ENCODE measurements at regions not wholly inside any gene's neighbourhood (a gene's known extent, or its start where the extent isn't known, plus 50 kb on each side); places are given as distances from the start of the nearest gene placed in this dataset.
"Not testable (repeated sequence)": the region's sequence is repeated elsewhere in the genome, so short reads cannot be mapped to it uniquely, and the experiment has no call there.

DNA sequence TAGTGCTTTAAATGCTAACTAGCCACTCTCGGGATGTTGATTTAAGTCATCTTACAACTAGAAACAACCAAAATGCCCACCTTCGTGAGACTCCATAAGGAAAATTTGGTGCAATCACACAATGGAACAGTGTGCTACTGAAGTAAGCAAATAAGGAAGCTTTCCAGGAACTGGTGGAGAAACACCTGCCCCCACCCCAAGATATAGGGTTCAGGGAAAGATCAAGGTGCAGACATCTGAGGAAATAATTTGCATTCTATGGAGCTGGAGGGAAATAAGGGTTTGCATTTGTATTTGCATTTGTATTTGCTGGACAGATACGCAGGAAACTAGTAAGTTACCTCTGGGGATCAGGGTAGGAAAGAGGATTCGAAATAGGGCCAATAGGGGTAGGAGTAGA, 90.9 kb downstream of the ACAA2 start:
- Histone ChIP-seq H3K79me2 (ENCODE audit: low read length) (no peaks in the 10 kb centered on the region), H3K9ac (ENCODE audit: low read length) (no peak overlapping the region), H3K9me2 (replicated peaks; ENCODE audit: insufficient read depth, low read length) (no peaks in the 10 kb centered on the region), H3K4me1 (ENCODE audit: low read length) (no peaks in the 10 kb centered on the region), H2AFZ (ENCODE audit: low read length) (no peak overlapping the region), H3K9me3 (ENCODE audit: low read length) (no peaks in the 10 kb centered on the region), H4K20me1 (ENCODE audit: insufficient read depth, low read depth, low read length) (no peaks in the 10 kb centered on the region), H3K4me3 (ENCODE audit: low read length) (no peak overlapping the region), H3K36me3 (ENCODE audit: insufficient read depth, low read length) (no peaks in the 10 kb centered on the region), H3K27ac (ENCODE audit: low read length) (no peak overlapping the region), H3K4me2 (ENCODE audit: low read depth, low read length, poor library complexity, severe bottlenecking) (no peak overlapping the region), H3K27me3 (ENCODE audit: low read length) (no peaks in the 10 kb centered on the region)
- no peak for DNase-seq

- Histone ChIP-seq H3K9me3 (ENCODE audit: low read length) (no peaks in the 10 kb centered on the region), H4K20me1 (ENCODE audit: insufficient read depth, low read depth, low read length) (no peaks in the 10 kb centered on the region), H3K9ac (ENCODE audit: low read length) (no peak overlapping the region), H3K27me3 (ENCODE audit: low read length) (no peaks in the 10 kb centered on the region), H3K27ac (ENCODE audit: low read length) (no peak overlapping the region), H3K9me2 (replicated peaks; ENCODE audit: insufficient read depth, low read length) (no peaks in the 10 kb centered on the region), H3K79me2 (ENCODE audit: low read length) (no peaks in the 10 kb centered on the region), H2AFZ (ENCODE audit: low read length) (no peak overlapping the region), H3K4me3 (ENCODE audit: low read length) (no peak overlapping the region), H3K4me2 (ENCODE audit: low read depth, low read length, poor library complexity, severe bottlenecking) (no peak overlapping the region), H3K36me3 (ENCODE audit: insufficient read depth, low read length) (no peaks in the 10 kb centered on the region), H3K4me1 (ENCODE audit: low read length) (no peaks in the 10 kb centered on the region)
- no peak for DNase-seq
These were observed 91.4 kb downstream of the ACAA2 start for GRCh38 chr18:49721981-49722380.

- not testable (repeated sequence) for H3K4me1 ChIP-seq (ENCODE audit: low read length); H4K20me1 ChIP-seq (ENCODE audit: insufficient read depth, low read depth, low read length); H3K9me2 ChIP-seq (replicated peaks; ENCODE audit: insufficient read depth, low read length); H3K9me3 ChIP-seq (ENCODE audit: low read length); H2AFZ ChIP-seq (ENCODE audit: low read length); DNase-seq; H3K4me3 ChIP-seq (ENCODE audit: low read length); H3K36me3 ChIP-seq (ENCODE audit: insufficient read depth, low read length); H3K79me2 ChIP-seq (ENCODE audit: low read length); H3K4me2 ChIP-seq (ENCODE audit: low read depth, low read length, poor library complexity, severe bottlenecking); H3K27me3 ChIP-seq (ENCODE audit: low read length); H3K9ac ChIP-seq (ENCODE audit: low read length); H3K27ac ChIP-seq (ENCODE audit: low read length)
These were observed 92.4 kb downstream of the ACAA2 start for GRCh38 chr18:49720944-49721343.

DNA sequence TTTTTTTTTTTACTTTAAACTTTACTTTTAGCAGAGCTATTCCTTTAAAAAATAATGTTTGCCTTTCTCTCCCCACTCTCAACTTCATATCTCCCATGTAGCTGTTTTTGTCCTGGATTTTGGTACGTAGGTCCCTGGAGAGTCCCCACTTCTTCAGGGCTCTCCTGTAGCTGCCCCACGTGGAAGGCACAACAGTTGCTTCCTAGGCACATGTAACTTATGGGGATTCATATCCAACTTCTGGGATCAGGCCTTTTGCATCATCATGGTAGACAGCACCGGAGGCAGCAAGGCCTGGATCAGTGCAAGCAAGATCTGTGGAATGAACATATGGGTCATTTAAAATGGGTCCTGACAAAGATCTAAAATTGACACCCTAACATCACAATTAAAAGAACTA, 95.7 kb downstream of the ACAA2 start:
- Histone ChIP-seq H3K9me2 (replicated peaks; ENCODE audit: insufficient read depth, low read length) (no peaks in the 10 kb centered on the region), H3K4me1 (ENCODE audit: low read length) (no peaks in the 10 kb centered on the region), H3K27me3 (ENCODE audit: low read length) (no peaks in the 10 kb centered on the region), H3K9me3 (ENCODE audit: low read length) (no peaks in the 10 kb centered on the region), H3K36me3 (ENCODE audit: insufficient read depth, low read length) (no peaks in the 10 kb centered on the region), H3K9ac (ENCODE audit: low read length) (no peak overlapping the region), H3K79me2 (ENCODE audit: low read length) (no peaks in the 10 kb centered on the region), H3K27ac (ENCODE audit: low read length) (no peak overlapping the region), H4K20me1 (ENCODE audit: insufficient read depth, low read depth, low read length) (no peaks in the 10 kb centered on the region), H3K4me2 (ENCODE audit: low read depth, low read length, poor library complexity, severe bottlenecking) (no peak overlapping the region), H2AFZ (ENCODE audit: low read length) (no peak overlapping the region), H3K4me3 (ENCODE audit: low read length) (no peak overlapping the region)
- DNase-seq, result no peak

- Histone ChIP-seq H3K4me3 (ENCODE audit: low read length) (no peak overlapping the region), H3K27ac (ENCODE audit: low read length) (no peak overlapping the region), H3K4me2 (ENCODE audit: low read depth, low read length, poor library complexity, severe bottlenecking) (no peak overlapping the region), H3K79me2 (ENCODE audit: low read length) (no peaks in the 10 kb centered on the region), H3K9ac (ENCODE audit: low read length) (no peak overlapping the region), H3K9me3 (ENCODE audit: low read length) (no peaks in the 10 kb centered on the region), H3K4me1 (ENCODE audit: low read length) (no peaks in the 10 kb centered on the region), H3K9me2 (replicated peaks; ENCODE audit: insufficient read depth, low read length) (no peaks in the 10 kb centered on the region), H3K27me3 (ENCODE audit: low read length) (no peaks in the 10 kb centered on the region), H4K20me1 (ENCODE audit: insufficient read depth, low read depth, low read length) (no peaks in the 10 kb centered on the region), H2AFZ (ENCODE audit: low read length) (no peak overlapping the region), H3K36me3 (ENCODE audit: insufficient read depth, low read length) (no peaks in the 10 kb centered on the region)
- no peak for DNase-seq
These were observed 97.3 kb downstream of the ACAA2 start for GRCh38 chr18:49716035-49716434.

DNA sequence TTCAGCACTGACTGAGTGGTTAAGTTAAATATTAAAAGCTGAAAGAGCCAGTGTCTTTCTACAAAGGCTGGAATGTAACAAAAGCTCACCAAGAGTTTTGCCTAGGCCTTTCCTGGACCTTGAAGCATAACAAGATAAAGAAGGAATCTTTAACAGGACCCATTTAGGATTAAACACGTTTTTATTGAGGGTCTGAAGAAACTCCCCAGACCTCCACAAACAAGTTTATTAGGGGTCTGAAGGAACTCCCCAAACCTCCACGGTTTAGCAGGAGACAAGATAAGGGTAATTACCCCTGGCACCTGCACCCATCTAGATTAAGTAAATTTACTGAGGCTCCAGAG, 104.0 kb downstream of the ACAA2 start:
- H3K4me2 ChIP-seq (ENCODE audit: low read depth, low read length, poor library complexity, severe bottlenecking), result no peak overlapping the region
- no peak overlapping the region for H3K9ac ChIP-seq (ENCODE audit: low read length)
- no peak for DNase-seq
- H4K20me1 ChIP-seq (ENCODE audit: insufficient read depth, low read depth, low read length), result no peaks in the 10 kb centered on the region
- no peak overlapping the region for H3K27ac ChIP-seq (ENCODE audit: low read length)
- H2AFZ ChIP-seq (ENCODE audit: low read length), result no peak overlapping the region
- H3K27me3 ChIP-seq (ENCODE audit: low read length), result no peaks in the 10 kb centered on the region
- no peak overlapping the region for H3K4me3 ChIP-seq (ENCODE audit: low read length)
- no peaks in the 10 kb centered on the region for H3K9me3 ChIP-seq (ENCODE audit: low read length)
- no peaks in the 10 kb centered on the region for H3K4me1 ChIP-seq (ENCODE audit: low read length)
- no peaks in the 10 kb centered on the region for H3K9me2 ChIP-seq (replicated peaks; ENCODE audit: insufficient read depth, low read length)
- no peaks in the 10 kb centered on the region for H3K36me3 ChIP-seq (ENCODE audit: insufficient read depth, low read length)
- no peaks in the 10 kb centered on the region for H3K79me2 ChIP-seq (ENCODE audit: low read length)

- no peaks in the 10 kb centered on the region for H3K36me3 ChIP-seq (ENCODE audit: insufficient read depth, low read length)
- no peak for DNase-seq
- H3K4me3 ChIP-seq (ENCODE audit: low read length), result no peak overlapping the region
- H3K27me3 ChIP-seq (ENCODE audit: low read length), result no peaks in the 10 kb centered on the region
- H2AFZ ChIP-seq (ENCODE audit: low read length), result no peak overlapping the region
- H3K9me2 ChIP-seq (replicated peaks; ENCODE audit: insufficient read depth, low read length), result no peaks in the 10 kb centered on the region
- H3K9ac ChIP-seq (ENCODE audit: low read length), result no peak overlapping the region
- H3K4me2 ChIP-seq (ENCODE audit: low read depth, low read length, poor library complexity, severe bottlenecking), result no peak overlapping the region
- H3K9me3 ChIP-seq (ENCODE audit: low read length), result no peaks in the 10 kb centered on the region
- no peaks in the 10 kb centered on the region for H3K4me1 ChIP-seq (ENCODE audit: low read length)
- H3K79me2 ChIP-seq (ENCODE audit: low read length), result no peaks in the 10 kb centered on the region
- no peak overlapping the region for H3K27ac ChIP-seq (ENCODE audit: low read length)
- H4K20me1 ChIP-seq (ENCODE audit: insufficient read depth, low read depth, low read length), result no peaks in the 10 kb centered on the region
These were observed 104.5 kb downstream of the ACAA2 start for GRCh38 chr18:49708662-49709346.

DNA sequence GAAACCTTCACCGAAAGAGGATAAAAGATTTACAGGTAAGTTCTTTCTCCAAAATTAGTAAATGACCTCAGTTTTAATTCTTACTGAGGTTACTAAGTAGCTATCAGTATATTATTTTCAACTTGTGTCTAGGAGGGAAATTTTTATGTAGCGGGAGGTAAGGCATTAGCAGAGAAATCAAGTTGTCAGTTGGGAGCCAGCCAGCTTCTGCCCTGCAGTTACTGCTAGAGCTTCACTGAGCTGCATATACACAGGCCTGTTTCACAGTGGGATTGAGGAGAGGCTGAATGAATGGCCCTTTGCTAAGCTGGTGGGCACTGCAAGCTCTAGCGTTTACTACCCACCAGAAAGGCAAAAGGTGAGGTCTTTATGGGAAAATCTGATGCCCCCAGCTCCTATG, 105.7 kb downstream of the ACAA2 start:
- Histone ChIP-seq H3K4me1 (ENCODE audit: low read length) (no peaks in the 10 kb centered on the region), H3K9ac (ENCODE audit: low read length) (no peak overlapping the region), H3K79me2 (ENCODE audit: low read length) (no peaks in the 10 kb centered on the region), H3K9me3 (ENCODE audit: low read length) (no peaks in the 10 kb centered on the region), H3K9me2 (replicated peaks; ENCODE audit: insufficient read depth, low read length) (no peaks in the 10 kb centered on the region), H4K20me1 (ENCODE audit: insufficient read depth, low read depth, low read length) (no peaks in the 10 kb centered on the region), H3K36me3 (ENCODE audit: insufficient read depth, low read length) (no peaks in the 10 kb centered on the region), H3K27me3 (ENCODE audit: low read length) (no peaks in the 10 kb centered on the region), H3K4me3 (ENCODE audit: low read length) (no peak overlapping the region), H2AFZ (ENCODE audit: low read length) (no peak overlapping the region), H3K4me2 (ENCODE audit: low read depth, low read length, poor library complexity, severe bottlenecking) (no peak overlapping the region), H3K27ac (ENCODE audit: low read length) (no peak overlapping the region)
- DNase-seq, result no peak

GRCh38 chr18:49704334-49704733, 109.0 kb downstream of the ACAA2 start:
- no peak overlapping the region for H3K4me3 ChIP-seq (ENCODE audit: low read length)
- H3K9ac ChIP-seq (ENCODE audit: low read length), result no peak overlapping the region
- H3K4me1 ChIP-seq (ENCODE audit: low read length), result no peaks in the 10 kb centered on the region
- DNase-seq, result no peak
- H3K36me3 ChIP-seq (ENCODE audit: insufficient read depth, low read length), result no peaks in the 10 kb centered on the region
- H3K27ac ChIP-seq (ENCODE audit: low read length), result no peak overlapping the region
- no peaks in the 10 kb centered on the region for H3K9me3 ChIP-seq (ENCODE audit: low read length)
- no peaks in the 10 kb centered on the region for H3K9me2 ChIP-seq (replicated peaks; ENCODE audit: insufficient read depth, low read length)
- H4K20me1 ChIP-seq (ENCODE audit: insufficient read depth, low read depth, low read length), result no peaks in the 10 kb centered on the region
- no peak overlapping the region for H3K4me2 ChIP-seq (ENCODE audit: low read depth, low read length, poor library complexity, severe bottlenecking)
- no peaks in the 10 kb centered on the region for H3K79me2 ChIP-seq (ENCODE audit: low read length)
- H3K27me3 ChIP-seq (ENCODE audit: low read length), result no peaks in the 10 kb centered on the region
- H2AFZ ChIP-seq (ENCODE audit: low read length), result no peak overlapping the region

Measured in Karpas-422 (cell line).